ENCODE measurements at regions not wholly inside any gene's neighbourhood (a gene's known extent, or its start where the extent isn't known, plus 50 kb on each side); places are given as distances from the start of the nearest gene placed in this dataset.
A peak's percentile ranks its signal among the peaks of the same experiment; 100 is the strongest.

DNA sequence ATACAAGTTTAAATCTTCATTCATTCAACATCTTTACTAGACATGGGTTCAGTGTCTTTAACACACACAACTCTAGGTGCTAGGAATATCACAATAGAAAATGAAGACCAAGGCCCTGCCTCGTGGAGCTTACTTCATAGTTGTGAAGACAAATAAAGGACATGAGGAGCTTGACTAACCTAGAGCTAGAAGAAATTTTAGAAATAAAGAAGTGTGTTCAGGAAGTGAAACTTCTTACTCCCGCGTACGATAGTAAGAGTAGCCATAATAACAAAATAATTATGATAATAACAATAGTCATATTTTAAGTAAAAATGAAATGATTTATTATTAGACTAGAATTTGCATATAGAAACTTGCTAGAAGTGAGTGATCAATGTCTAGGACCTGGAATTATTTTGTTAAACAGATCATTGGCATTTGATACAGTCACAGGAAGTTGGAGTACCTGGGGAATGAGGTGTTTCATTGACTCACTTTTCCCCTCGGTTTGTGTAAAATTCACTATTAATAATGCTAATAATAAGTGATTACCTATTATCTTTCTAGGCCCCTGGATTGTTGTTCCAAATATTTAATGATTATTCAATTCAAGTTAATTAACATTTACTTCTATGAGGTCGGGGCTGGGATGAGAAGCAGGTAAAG, 331.3 kb downstream of the NSG2 start:
- no peak for DNase-seq (ENCODE audit: low spot score)

DNA sequence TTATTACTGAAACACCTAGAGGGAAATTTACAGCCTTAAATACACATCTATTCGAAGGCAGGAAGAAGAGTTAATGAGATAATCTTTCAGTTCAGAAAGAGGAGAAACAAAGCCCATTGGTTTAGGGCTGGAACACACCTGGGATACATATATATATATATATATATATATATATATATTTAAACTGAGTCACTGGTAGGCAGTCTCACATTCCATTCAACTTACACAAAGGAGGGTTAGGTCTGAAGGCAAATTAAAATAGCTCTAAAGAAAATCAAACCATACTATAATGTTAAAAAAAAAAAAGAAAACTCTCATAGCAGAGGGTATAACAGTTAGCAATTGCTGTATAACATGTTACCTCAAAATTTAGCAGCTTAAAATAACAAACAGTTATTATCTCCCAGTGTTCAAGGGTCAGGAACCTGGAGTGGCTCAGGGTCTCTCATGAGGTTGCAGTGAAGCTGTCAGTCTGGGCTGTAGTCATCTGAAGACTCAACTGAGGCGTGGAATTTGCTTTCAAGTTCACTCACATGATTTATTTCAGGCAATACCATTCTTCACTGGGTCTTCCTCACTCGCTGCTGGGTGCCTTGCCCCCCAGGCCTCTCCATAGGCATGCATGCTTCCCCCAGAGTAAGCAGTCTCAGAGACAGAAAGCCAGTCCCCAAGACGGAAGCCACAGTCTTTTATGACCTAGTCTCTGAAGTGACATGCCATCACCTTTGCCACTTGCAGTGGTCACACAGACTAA, 332.8 kb downstream of the NSG2 start:
- DNase-seq (ENCODE audit: low spot score): peak; percentile 55

DNA sequence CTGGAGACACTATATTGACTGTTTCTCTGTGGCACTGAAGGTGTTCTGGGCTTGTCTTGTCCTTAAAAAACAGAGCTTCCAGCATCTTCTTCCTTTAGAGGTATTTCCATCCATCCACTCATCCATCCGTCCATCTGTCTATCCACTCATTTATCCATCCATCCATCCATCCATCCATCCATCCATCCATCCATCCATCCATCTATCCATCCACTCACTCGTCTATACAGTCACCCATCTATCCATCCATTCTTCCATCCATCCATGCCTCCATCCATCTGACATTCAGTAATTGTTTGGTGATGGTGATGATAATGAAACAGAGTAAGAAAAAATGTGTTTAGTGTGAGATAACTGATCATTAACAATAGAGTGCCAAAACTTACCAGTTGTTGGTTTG, 334.8 kb downstream of the NSG2 start:
- no peak for DNase-seq (ENCODE audit: low spot score)

DNA sequence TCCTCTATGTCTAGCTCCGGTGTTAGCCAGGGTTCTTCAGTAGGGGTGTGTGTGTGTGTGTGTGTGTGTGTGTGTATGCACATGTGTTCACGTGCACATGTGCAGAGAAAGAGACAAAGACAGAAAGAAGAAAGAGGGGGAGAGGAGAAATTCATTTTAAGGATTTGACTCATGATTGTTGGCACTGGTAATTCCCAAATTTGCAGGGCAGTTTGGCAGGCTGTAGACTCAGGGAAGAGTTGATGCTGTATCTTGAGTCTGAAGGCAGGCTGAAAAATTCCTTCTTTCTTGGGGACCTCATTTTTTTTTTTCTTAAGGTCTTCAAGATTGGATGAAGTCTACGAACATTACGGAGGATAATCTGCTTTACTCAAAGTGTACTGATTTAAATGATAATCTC, 335.7 kb downstream of the NSG2 start:
- no peak for DNase-seq (ENCODE audit: low spot score)

DNA sequence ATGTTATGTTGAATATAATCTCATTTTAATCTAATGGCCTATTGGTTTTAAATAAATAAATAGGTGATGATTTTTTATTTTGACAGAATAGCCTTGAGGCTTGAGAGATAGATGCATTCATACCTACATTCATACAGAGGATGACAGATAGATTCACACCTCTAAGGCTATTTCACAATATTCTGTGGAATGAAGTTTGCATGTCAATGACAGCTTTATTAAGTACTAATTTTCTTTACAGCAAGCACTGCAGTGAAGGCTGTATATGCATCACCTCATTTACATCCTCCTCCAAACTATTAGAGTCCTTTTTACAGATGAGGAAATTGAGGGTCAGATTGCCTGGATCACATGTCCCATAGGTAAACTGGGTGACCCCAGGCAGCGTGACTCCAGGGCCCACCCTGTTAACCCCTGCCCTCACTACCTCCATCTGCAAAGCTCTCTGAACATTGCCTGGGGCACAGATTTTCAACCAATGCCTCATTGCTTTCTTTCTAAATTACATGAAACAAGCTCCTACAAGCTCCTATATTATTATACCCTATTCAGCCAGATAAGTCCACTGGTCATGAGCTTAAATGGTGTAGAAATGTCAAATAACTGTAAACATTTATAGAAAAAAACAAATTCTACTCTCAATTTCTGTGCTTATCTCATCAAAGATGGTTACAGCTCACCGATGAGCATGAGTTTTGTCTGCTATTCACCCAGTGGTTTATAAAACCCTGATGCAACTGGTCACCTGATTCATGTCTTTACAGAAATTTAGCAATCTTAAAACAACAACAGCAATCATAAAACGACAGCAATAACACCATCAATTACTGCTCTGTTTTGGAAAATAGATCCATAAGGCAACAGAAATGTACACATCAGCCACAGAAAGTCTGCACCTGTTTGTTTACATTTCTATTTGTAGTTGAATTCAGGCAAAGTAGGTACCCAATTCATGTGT, 338.0 kb downstream of the NSG2 start:
- peak; percentile 14 for DNase-seq (ENCODE audit: low spot score)

DNA sequence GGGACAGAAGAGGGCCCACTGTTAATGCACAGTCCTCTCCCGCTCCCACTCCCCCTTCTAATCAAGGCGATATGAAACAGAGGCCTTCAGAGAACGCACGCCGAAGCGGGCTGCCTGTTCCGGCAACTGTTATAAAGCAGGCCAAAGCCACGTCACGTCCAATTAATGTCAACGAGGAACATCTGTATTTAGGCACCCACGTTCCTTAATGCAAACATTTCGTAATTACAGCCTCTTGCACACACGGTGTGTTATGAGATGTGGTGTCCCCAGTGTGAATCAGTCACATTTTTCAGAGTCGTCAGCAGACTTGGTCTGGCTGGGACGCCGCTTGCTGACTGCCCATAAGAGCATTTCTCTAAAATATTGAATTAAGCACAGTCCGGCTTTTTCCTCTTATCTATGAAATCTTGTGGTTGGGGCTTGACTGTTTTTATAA, 339.0 kb downstream of the NSG2 start:
- no peak for DNase-seq (ENCODE audit: low spot score)

DNA sequence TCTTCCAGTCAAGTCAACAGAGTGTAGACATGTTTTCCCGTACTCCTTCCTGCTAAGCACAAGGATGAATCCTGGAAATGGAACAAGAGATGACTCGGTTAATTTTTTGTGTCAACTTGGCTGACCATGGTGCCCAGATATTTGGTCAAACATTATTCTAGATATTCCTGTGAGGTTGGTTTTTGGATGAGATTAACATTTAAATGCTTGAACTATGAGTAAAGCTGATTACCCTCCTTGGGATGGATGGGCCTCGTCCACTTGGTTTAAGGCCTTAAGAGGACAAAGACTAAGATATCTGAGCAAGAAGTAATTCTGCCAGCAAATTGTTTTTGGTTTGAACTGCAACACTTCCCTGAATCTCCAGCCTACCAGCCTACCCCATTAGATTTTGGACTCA, 338.1 kb upstream of the MSX2 start:
- DNase-seq (ENCODE audit: low spot score): no peak

DNA sequence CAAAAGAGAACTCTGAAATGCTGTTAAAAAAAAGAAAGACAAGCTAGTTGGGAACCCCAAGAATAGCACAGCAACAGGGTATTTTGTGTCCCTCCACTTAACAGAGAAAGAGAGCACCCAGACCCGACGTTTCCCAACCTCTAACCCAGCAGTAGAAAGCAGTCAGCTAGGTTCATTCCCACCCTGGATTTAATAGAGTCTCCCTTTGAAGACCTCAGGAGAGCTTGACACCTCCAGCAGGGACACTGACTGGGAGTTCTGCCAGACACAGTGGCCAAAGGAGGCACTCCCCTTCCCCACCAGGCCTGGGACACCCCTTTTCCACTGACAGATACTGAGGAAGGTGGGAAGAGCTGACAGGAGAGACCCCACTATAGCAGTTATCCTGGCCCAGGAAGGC, 337.5 kb upstream of the MSX2 start:
- DNase-seq (ENCODE audit: low spot score): no peak

DNA sequence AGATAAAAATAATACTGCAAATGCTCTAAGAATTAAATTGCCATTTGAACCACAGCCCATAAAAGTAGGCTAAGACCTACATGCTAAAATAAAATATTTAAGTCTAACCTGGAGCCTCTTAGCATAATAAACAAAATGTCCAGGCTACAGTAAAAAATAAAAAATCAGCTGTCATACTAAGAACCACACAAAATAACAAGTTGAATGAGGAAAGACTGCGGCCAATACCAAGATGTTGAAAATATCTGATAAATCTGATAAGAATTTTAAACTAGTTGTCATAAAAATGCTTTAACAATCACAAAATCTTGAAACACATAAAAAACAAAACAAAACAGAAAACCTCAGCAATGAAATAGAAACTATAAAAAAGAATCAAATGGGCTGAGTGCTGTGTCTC, 336.9 kb upstream of the MSX2 start:
- DNase-seq (ENCODE audit: low spot score): no peak

DNA sequence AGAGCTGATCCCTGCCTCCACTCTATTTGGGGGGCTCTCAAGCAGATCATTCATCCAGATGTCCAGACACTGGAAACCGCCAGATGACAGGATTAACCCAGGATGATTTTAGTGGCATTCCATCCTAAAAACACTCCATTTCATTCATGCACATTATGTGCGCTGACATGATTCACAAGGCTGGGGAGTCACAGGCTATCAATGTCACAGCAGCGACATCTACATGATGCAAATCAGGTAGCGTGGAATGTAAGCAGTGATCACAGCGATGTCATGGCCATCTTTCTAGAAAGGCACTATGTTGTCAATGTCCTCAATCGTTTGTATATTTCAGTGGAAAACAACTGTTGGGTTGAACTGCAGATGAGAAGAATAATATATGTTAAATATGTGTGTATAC, 331.5 kb upstream of the MSX2 start:
- DNase-seq (ENCODE audit: low spot score): no peak

DNA sequence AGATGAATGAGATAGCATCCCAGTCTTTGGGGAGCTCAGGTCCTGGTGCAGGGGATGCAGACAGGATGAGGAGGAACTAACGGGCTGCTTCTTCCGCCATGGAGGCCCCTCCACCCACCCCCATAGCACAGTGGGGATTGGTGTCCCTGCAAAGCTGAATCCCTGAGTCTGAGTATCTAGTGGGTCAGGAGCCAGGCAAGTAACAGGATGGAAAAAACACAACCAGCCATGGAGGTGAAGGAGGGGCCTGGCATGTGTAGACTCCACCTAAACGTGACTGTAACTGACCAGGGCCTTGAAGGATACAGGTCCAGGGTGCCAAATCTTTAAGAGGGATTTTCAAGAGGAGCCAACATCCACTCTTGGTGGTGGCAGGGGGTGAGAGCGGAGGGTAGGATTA, 327.8 kb upstream of the MSX2 start:
- DNase-seq (ENCODE audit: low spot score): no peak

DNA sequence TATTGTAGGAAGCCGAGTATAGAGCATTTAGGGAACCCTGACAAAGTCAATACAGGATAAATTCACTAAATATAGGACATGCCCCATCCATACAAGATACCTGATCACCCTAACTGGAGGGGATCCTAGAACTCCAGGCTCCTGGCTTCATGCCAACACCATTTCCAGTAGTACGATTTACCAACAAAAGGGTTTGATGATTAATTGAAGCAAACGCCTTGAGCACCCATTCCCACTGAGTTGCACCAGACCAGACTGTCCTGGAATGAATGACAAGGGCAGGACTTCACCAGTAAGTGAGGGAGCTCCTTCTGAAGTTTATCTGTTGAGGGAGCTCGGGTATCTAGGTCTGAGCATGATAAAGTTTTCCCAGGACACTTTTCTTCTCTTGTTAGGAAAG, 327.2 kb upstream of the MSX2 start:
- DNase-seq (ENCODE audit: low spot score): no peak

DNA sequence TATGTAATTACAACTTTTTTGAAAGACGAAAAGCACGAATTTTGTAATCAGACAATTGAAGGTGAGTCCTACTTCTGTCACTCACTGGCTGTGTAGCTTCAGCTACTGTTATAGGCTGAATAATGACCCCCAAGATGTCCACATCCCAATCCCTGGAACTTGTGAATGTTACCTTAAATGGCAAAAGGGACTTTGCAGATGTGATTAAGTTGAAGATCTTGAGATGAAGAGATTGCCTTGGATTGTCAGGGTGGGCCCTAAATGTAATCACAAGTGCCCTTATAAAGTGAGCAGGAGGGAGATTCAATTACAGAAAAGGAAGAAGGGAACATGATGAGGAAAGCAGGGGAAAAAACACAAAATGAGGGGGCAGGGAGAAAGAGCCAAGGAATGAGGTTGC, 326.2 kb upstream of the MSX2 start:
- DNase-seq (ENCODE audit: low spot score): no peak

DNA sequence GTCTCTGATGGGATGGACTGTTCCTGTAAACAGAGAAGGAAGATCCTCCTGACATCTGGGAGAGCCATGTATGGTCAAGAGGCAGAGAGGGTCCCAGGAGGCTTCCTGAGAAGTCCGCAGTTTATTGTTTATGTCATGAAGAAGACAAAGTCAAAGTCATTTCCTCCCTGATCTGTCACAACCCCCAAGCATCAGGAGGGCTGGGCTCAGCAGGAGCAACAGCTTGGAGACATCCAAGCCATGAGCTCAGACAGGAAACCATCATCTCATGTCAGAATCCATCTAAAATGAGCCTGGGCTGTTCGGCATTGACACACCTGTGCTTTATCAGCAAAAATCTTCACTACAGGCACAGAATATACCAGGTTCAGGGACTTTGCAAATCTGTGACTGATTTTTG, 325.0 kb upstream of the MSX2 start:
- DNase-seq (ENCODE audit: low spot score): no peak

DNA sequence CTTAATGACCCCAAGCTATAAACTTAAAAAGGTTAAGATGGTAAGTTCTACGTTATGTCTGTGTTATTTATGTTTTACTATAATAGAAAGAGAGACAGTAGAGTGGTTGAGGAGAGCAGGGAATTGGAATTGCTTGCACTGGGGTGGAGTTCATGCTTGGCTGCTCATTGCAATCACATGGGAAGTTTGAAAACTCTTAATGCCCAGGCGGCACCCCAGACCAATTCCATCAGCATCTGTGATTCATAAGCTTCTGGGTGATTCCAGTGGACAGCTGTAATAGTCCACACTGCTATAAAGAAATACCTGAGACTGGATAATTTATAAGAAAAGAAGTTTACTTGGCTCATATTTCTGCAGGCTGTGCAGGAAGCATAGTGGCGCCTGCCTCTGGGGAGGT, 323.9 kb upstream of the MSX2 start:
- DNase-seq (ENCODE audit: low spot score): no peak

DNA sequence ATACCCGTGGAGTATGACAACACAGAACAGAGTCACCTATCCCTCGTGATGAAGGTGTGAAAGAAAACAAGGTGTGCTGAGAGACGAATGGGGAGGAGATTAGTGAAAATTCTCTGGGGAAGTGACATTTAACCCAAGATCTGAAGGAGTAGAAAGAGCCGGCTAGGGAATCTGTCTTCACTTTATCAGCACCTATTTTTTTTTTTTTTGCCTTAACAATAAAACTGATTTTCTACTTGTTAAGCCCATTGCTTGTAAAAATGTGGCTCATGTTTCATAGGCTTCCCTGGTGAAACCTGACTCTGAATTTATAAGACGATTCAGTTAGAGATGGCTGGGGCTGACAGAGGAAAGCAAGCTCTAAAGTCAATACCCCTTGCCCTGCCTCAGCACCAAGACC, 322.6 kb upstream of the MSX2 start:
- DNase-seq (ENCODE audit: low spot score): no peak

DNA sequence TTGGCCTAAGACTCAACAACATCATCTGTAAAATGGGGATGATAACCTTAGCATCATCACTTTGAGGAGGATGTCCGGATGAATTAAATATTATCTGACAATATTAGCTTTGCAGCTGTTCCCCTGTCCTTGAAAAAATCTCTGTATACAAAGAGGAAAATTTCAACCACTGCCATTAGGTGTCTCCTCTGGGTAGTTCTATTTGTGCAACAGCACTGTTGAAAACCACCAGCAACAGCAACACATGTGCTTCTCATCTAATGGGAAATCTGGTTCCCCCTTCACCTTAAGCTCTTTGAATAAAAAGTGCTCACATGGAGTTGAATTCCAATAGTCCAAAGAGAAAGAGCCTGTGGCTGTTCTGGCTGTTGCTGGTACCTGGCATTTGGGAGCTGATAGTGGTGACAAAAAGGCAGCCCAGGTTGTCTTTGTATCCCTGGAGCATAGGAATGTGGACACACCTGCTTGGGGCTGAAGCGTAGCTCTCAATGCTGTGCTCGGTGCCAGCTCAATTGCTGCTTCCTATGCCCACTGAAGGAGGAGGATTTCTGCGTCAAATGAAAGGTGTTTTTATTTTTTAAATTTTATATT, 322.1 kb upstream of the MSX2 start:
- peak; percentile 66 for DNase-seq (ENCODE audit: low spot score)

DNA sequence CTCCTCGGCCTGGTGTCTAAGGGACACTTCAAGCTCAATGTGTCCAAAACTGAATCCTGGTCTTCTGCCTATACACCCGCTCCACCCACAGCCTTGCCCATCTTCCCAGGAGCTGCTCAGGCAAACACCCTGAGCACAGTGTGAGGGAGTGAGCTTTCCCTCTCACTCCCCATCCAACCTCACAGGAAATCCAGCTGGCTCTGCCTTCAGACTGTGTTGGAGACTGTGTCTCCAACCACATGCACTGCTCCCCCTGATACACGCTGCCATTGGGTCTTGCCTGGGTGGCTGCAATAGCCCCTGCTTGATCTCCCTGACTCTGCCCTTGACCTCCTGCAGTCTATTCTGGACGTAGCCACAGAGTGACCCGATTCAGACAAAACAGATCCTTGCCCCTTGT, 319.5 kb upstream of the MSX2 start:
- no peak for DNase-seq (ENCODE audit: low spot score)

DNA sequence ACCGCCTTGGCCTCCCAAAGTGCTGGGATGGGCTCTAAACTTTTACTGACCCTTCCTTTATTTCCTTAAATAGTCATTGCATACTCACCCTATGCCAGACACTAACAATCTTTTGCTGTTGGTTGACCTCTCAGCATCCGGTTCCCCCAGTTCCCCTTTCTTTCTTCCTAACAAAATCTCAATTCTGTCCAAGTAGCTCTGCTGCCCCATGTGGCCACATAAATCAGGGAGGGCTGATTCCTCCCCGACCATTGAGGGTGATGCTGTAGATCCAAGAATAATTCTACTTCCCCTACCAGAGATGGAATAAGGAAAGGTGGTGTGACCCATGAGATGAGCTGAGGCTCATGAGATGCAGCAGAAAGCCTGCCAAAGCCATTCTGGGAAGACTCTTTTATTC, 315.3 kb upstream of the MSX2 start:
- no peak for DNase-seq (ENCODE audit: low spot score)

DNA sequence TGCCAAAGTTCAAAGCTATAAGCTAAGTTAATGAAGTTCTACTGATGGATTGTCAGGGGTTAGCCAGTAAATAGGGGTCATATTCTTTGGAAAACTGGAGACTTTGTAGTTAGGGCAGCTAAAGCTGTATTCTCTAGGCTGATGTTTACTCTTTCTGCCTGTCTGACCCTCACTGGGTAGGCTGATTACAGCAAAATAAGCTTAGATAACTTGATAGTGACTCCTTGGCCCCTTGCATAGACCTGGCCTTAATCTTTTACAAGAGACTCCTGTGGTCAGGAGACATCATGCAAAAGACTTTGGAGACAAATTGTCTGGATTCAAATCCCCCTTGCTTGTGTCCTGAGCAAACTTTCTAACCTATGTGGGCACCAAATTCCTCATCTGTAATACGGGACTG, 314.4 kb upstream of the MSX2 start:
- no peak for DNase-seq (ENCODE audit: low spot score)

DNA sequence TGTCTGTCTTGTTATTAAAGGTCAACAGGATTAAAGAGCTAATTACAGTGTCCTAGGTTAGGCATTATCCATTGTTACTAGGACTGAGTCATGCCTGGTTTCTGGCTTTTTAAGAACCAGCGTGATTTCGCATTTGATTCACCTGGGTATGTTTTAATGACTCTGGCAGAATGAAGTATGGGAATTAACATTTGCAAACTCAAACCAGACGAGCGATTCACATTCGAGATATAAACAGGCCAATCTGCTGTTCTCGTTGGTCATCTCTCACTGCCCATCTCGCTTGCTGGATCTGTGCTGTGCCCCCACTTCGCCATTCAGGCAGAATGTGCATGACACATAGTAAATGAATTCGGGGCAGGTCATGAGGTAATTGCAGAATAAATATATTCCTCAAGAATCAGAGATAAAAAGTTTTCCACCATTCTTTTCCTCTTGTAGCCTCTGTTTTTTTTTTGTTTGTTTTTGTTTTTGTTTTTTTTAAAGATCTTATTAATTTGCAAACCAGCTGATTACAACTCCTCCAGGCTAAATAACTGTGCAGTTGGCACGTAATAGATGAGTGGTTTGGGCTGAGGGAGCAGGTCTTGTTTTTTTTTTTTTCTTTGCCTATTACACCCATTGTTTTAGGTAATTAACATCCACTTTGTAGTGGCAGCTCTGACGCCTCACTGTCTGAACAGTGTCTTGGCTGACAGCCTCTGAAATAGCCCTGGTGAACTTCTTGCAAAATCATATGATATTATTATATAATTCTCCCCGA, 313.5 kb upstream of the MSX2 start:
- peak; percentile 48 for DNase-seq (ENCODE audit: low spot score)

DNA sequence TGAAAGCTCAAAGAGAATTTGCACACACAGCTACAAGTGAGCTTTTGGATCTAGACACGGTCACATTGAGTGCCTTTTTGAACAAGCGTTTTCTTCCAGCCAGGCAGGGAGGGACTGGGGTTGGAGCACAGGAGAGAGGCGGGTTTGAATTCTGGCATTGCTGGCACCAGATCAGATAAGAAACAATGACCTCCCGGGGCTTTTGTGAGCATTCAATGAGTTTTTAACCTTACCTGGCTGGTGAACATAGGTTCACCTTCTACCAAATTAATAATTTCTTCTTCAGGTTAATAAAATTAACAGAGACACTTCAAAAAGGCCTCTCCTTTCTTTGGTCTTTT, 312.9 kb upstream of the MSX2 start:
- DNase-seq (ENCODE audit: low spot score): no peak
